ENCODE measurements at regions not wholly inside any gene's neighbourhood (a gene's known extent, or its start where the extent isn't known, plus 50 kb on each side); places are given as distances from the start of the nearest gene placed in this dataset.

DNA sequence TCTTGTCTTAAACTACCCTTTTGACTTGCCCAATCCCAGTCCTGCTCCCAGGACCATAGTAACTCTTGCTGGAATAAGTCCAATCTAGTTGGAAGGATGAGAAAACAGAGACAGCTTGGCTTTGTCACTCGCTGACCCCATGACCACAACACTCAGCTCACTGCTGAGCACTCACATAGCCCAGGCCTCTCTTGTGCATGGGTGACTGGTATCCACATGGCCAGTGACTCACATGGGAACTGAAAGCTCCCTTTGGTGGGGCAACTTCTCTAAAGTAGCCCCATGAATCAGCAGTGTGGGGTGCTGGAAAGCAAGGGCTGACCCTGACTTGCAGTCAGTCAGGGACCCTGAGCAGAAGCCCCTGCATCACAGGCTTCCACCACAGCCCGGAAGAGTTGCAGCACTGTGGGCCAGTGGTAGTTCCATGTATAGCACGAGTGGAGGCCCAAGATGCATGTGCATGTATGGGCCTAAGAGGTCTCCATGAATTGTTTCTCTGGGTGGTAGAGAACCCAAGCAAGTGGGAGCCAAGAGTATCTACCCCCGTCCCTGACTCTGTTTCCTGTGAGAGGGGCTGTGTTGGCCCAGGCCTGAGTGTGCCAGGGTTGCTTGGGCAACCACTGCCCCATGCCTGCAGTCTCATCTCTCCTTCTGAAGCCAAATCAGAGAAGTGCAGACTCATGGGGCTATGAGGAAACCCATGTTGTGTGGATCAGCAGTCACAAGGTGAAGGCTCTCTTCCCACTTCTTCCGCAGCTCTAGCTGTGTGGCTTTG, 62.1 kb upstream of the XCR1 start:
- no peak for DNase-seq

DNA sequence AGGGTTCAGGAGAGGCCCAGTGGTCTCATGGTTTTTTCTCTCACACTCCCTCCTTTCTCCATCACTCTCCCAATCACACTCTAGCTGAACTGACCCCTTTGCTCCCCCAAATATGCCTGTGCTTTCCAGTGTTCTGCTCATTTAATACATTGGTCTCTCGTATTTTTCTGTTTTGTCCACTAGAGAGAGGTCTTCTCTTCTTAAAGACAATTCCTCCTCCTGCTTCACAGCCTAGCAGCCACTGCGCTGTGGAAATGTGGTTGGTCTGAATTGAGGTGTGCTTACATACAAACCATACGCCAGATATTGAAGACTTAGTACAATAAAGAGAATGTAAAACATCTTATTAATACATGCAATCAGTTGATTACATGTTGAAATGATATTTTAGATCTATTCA, 60.6 kb upstream of the XCR1 start:
- no peak for DNase-seq

DNA sequence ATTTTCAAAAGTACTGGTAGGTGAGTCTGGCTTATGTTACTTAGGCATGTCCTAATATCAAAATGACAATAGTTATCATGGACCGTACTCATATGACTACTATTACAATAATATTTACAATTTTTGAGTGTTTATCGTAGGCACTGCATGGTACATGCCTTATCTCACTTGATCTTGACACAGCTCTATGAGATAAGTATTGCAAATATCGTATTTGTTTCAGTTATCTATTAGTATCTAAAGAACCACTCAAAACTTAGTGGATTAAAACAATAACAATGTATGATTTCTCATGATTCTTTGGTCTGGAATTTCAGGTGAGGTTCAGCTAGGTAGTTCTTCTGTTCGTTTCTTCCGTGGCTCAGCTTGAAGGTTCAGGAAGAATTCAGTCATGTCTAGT, 59.7 kb upstream of the XCR1 start:
- DNase-seq: no peak

GRCh38 chr3:46086083-46086437, 58.8 kb upstream of the XCR1 start:
- no peak for DNase-seq

- no peak for DNase-seq
Measured at GRCh38 chr3:46085421-46086082, 58.3 kb upstream of the XCR1 start.

- DNase-seq: no peak
Measured at GRCh38 chr3:46083956-46084355, 56.7 kb upstream of the XCR1 start.

GRCh38 chr3:46082849-46083248, 55.6 kb upstream of the XCR1 start:
- no peak for DNase-seq

DNA sequence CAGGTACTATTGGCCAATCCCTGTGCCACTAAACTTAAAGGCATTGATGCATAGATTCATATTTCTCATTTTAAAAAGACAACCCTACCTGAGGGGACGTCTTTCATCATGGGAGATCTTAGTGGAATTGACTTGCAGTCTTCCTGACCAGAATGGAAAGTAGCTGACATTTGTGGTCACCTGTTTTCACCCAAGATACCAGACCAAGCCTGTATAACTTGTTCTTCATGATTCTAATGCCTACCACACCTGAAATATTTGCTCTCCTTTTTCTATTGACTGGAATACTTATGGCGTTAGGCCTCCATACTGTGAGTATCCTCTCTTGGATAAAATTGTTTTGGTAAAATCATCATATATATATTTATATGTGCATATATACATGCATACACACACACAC, 54.7 kb upstream of the XCR1 start:
- no peak for DNase-seq

GRCh38 chr3:46080969-46081345, 53.7 kb upstream of the XCR1 start:
- DNase-seq: no peak

- DNase-seq: no peak
Measured at GRCh38 chr3:46080124-46080968, 53.1 kb upstream of the XCR1 start.

DNA sequence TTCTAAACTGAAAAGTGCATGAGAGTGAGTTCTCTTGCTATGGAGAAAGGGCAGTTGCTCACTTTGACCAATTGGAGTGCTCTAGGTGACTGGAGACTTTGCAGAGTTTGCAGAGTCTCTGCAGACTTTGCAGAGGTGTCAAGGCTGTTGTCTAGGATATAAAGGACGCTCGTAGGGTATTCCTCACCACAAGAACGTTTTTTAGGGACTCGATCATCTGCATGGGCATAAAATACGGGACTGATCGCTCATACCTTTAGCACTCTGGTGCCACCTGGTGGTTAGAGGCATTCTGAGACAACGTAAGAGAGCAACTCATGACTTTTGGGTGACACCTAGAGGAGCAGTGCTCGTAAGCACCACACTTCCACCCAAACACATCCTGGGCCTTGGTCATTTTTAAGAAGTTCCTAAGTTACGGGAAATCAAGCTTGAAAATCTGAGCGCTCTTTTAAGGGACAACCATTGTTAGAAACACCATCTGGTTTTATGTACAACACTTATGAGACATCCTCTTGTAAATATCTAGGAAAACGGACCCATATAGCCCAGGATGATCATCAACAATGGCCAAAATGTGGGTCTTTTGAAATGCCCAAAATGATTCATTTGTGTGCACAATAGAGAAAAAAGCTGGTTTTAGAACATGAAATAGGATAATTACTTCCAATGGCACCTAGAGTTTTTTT, 51.6 kb upstream of the XCR1 start:
- DNase-seq: peak; percentile 90

Data from T-helper 9 cell (primary cell).